ENCODE measurements at regions not wholly inside any gene's neighbourhood (a gene's known extent, or its start where the extent isn't known, plus 50 kb on each side); places are given as distances from the start of the nearest gene placed in this dataset.

- TF ChIP-seq KLF9 (CRISPR knock-in tag; IDR thresholded peaks at IDR 0.05; ENCODE audit: low read depth) = no peak
- TF ChIP-seq NFIB (CRISPR knock-in tag; IDR thresholded peaks at IDR 0.05; ENCODE audit: borderline replicate concordance) = no peak
- no peak for TF ChIP-seq ZMAT5 (CRISPR knock-in tag; IDR thresholded peaks at IDR 0.05; ENCODE audit: borderline replicate concordance, low read depth)
- no peak for TF ChIP-seq ZNF749 (CRISPR knock-in tag; IDR thresholded peaks at IDR 0.05; ENCODE audit: borderline replicate concordance)
- TF ChIP-seq, protein P1, sequence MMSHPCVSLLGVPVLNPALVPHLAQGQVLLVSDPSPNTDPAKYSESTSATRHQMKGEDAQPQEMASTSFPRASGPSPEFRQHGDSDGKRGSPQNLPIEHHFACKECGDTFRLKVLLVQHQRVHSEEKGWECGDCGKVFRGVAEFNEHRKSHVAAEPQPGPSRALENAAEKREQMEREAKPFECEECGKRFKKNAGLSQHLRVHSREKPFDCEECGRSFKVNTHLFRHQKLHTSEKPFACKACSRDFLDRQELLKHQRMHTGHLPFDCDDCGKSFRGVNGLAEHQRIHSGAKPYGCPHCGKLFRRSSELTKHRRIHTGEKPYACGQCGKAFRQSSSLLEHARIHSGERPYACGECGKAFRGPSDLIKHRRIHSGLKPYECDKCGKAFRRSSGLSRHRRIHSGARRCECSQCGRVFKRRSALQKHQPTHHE (CRISPR knock-in tag; IDR thresholded peaks at IDR 0.05; ENCODE audit: borderline replicate concordance) = no peak
- TF ChIP-seq ZGPAT (CRISPR knock-in tag; IDR thresholded peaks at IDR 0.05) = no peak
- no peak for TF ChIP-seq ZNF260 (CRISPR knock-in tag; IDR thresholded peaks at IDR 0.05; ENCODE audit: borderline replicate concordance, low read depth)
- no peak for TF ChIP-seq ZNF496 (CRISPR knock-in tag; IDR thresholded peaks at IDR 0.05; ENCODE audit: insufficient replicate concordance)
- TF ChIP-seq ZNF691 (CRISPR knock-in tag; IDR thresholded peaks at IDR 0.05; ENCODE audit: borderline replicate concordance, low read depth) = no peak
- no peak for TF ChIP-seq HDAC6 (IDR thresholded peaks at IDR 0.05; ENCODE audit: low read depth, low read length)
- H3K27me3 ChIP-seq (ENCODE audit: control insufficient read depth in 1 of 2, insufficient read depth in 2 of 2, low read length in 2 of 2) = peaks cover 0 to 3% of the 10 kb centered on the region in 2 experiments; a peak in 1 of 5 replicates
- WGBS (ENCODE audit: low lambda C conversion rate) = 38% methylated on average over 13 of the region's 13 CpGs
- no peak overlapping the region for H3K9ac ChIP-seq (ENCODE audit: insufficient read depth, low read depth, low read length)
- H2AFZ ChIP-seq (ENCODE audit: low read length) = no peak overlapping the region
- no peak for FAIRE-seq
- no peaks in the 10 kb centered on the region for H3K9me3 ChIP-seq (ENCODE audit: low read length)
- ATAC-seq = no peak
- no peak overlapping the region for H3K4me3 ChIP-seq (replicated peaks in 1 of 3; ENCODE audit: insufficient read depth in 1 of 3, low read depth in 2 of 3, low read length in 3 of 3)
- in situ Hi-C loops (cut with HindIII; ENCODE audit: extremely low pct_ligation_motif_present, low pct_unique_long_range_greater_than_20kb) = no loop called here
- no peaks in the 10 kb centered on the region for H4K20me1 ChIP-seq (ENCODE audit: insufficient read depth, low read length)
- DNase-seq (ENCODE audit: low spot score) = no peak
- BruUV-seq (replicated peaks) = no TSS peak
- H3K27ac ChIP-seq (ENCODE audit: extremely low read length, insufficient read depth, low read length) = no peak overlapping the region
- H3K4me2 ChIP-seq (ENCODE audit: low read depth, low read length) = no peak overlapping the region
- H3K4me1 ChIP-seq (ENCODE audit: insufficient read depth, low read length) = peaks cover 9% of the 10 kb centered on the region; the same call in 1 of the 2 replicates
- intact Hi-C loops (cut with micrococcal nuclease; ENCODE audit: unreplicated experiment) = loop anchor here (10.0 kb wide), 1 partner anchor 133 kb away; no protein-coding TSS in a partner anchor
- H3K79me2 ChIP-seq (ENCODE audit: insufficient read depth, low read length) = no peaks in the 10 kb centered on the region
- POLR2A ChIA-PET = no interaction called here
- no peaks in the 10 kb centered on the region for H3K36me3 ChIP-seq (replicated peaks in 1 of 2; ENCODE audit: control insufficient read depth in 1 of 2, insufficient read depth in 2 of 2, low read length in 2 of 2)
- CTCF ChIA-PET (ENCODE audit: low intra/inter-chr PET ratio, low total read pairs) = no interaction called here
Measured at GRCh38 chr4:184941671-184942418, 76.4 kb upstream of the HELT start.

Data from HepG2 (cell line).